ENCODE measurements at regions not wholly inside any gene's neighbourhood (a gene's known extent, or its start where the extent isn't known, plus 50 kb on each side); places are given as distances from the start of the nearest gene placed in this dataset.

- TF ChIP-seq CTCF (IDR thresholded peaks at IDR 0.05; ENCODE audit: low read length): no peak
- no peak for TF ChIP-seq EZH2 (IDR thresholded peaks at IDR 0.05; ENCODE audit: borderline replicate concordance, low read length)
Observed at GRCh38 chr6:23424584-23424983, 701.4 kb upstream of the NRSN1 start.

All from OCI-LY1 (cell line).